ENCODE measurements at regions not wholly inside any gene's neighbourhood (a gene's known extent, or its start where the extent isn't known, plus 50 kb on each side); places are given as distances from the start of the nearest gene placed in this dataset.

GRCh38 chr7:31284106-31284505 lies 56.4 kb downstream of the NEUROD6 start:
- H3K9me3 Mint-ChIP-seq: no peaks in the 10 kb centered on the region
- no peaks in the 10 kb centered on the region for H3K4me1 Mint-ChIP-seq
- no peak for DNase-seq
- H3K4me3 Mint-ChIP-seq: no peak overlapping the region
- H3K27me3 Mint-ChIP-seq: no peaks in the 10 kb centered on the region
- no peak overlapping the region for H3K27ac Mint-ChIP-seq
- CTCF ChIA-PET: no interaction called here
- H3K36me3 Mint-ChIP-seq: no peaks in the 10 kb centered on the region

- H3K4me3 Mint-ChIP-seq: no peak overlapping the region
These were observed 68.7 kb downstream of the NEUROD6 start for GRCh38 chr7:31271641-31272405.

GRCh38 chr7:31267486-31267885 lies 73.0 kb downstream of the NEUROD6 start:
- DNase-seq: no peak
- CTCF ChIA-PET: no interaction called here
- no peaks in the 10 kb centered on the region for H3K36me3 Mint-ChIP-seq
- H3K27me3 Mint-ChIP-seq: no peaks in the 10 kb centered on the region
- no peaks in the 10 kb centered on the region for H3K4me1 Mint-ChIP-seq
- H3K27ac Mint-ChIP-seq: no peak overlapping the region
- no peak overlapping the region for H3K4me3 Mint-ChIP-seq
- no peaks in the 10 kb centered on the region for H3K9me3 Mint-ChIP-seq

More at GRCh38 chr7:31271641-31272405, 68.7 kb downstream of the NEUROD6 start:
- H3K4me1 Mint-ChIP-seq: no peaks in the 10 kb centered on the region
- no peaks in the 10 kb centered on the region for H3K36me3 Mint-ChIP-seq
- H3K27ac Mint-ChIP-seq: no peak overlapping the region
- no peak for DNase-seq
- CTCF ChIA-PET: no interaction called here
- no peaks in the 10 kb centered on the region for H3K9me3 Mint-ChIP-seq
- H3K27me3 Mint-ChIP-seq: no peaks in the 10 kb centered on the region

GRCh38 chr7:31263338-31263737 lies 77.2 kb downstream of the NEUROD6 start:
- no peaks in the 10 kb centered on the region for H3K36me3 Mint-ChIP-seq
- CTCF ChIA-PET: no interaction called here

GRCh38 chr7:31261341-31261740 lies 79.2 kb downstream of the NEUROD6 start:
- no peak for DNase-seq
- Mint-ChIP-seq H3K27me3 (no peaks in the 10 kb centered on the region), H3K4me1 (no peaks in the 10 kb centered on the region), H3K9me3 (no peaks in the 10 kb centered on the region), H3K4me3 (no peak overlapping the region), H3K27ac (no peak overlapping the region), H3K36me3 (no peaks in the 10 kb centered on the region)
- CTCF ChIA-PET: no interaction called here

More at GRCh38 chr7:31263338-31263737, 77.2 kb downstream of the NEUROD6 start:
- Mint-ChIP-seq H3K27ac (no peak overlapping the region), H3K27me3 (no peaks in the 10 kb centered on the region), H3K4me3 (no peak overlapping the region), H3K4me1 (no peaks in the 10 kb centered on the region), H3K9me3 (no peaks in the 10 kb centered on the region)
- no peak for DNase-seq

- H3K36me3 Mint-ChIP-seq: no peaks in the 10 kb centered on the region
- no peak overlapping the region for H3K27ac Mint-ChIP-seq
- no peaks in the 10 kb centered on the region for H3K9me3 Mint-ChIP-seq
- H3K4me1 Mint-ChIP-seq: no peaks in the 10 kb centered on the region
- CTCF ChIA-PET: no interaction called here
- no peak for DNase-seq
- H3K4me3 Mint-ChIP-seq: no peak overlapping the region
- no peaks in the 10 kb centered on the region for H3K27me3 Mint-ChIP-seq
These were observed 79.7 kb downstream of the NEUROD6 start for GRCh38 chr7:31260851-31261250.

GRCh38 chr7:31258391-31258790 lies 82.1 kb downstream of the NEUROD6 start:
- no peak for DNase-seq
- no peak overlapping the region for H3K4me3 Mint-ChIP-seq

GRCh38 chr7:31256506-31256905 lies 84.0 kb downstream of the NEUROD6 start:
- Mint-ChIP-seq H3K9me3 (no peaks in the 10 kb centered on the region), H3K27me3 (no peaks in the 10 kb centered on the region), H3K4me3 (no peak overlapping the region), H3K4me1 (no peaks in the 10 kb centered on the region), H3K27ac (no peak overlapping the region), H3K36me3 (no peaks in the 10 kb centered on the region)
- no peak for DNase-seq
- CTCF ChIA-PET: no interaction called here

More at GRCh38 chr7:31258391-31258790, 82.1 kb downstream of the NEUROD6 start:
- Mint-ChIP-seq H3K27ac (no peak overlapping the region), H3K36me3 (no peaks in the 10 kb centered on the region), H3K27me3 (no peaks in the 10 kb centered on the region), H3K9me3 (no peaks in the 10 kb centered on the region), H3K4me1 (no peaks in the 10 kb centered on the region)
- CTCF ChIA-PET: no interaction called here

- no peak overlapping the region for H3K27ac Mint-ChIP-seq
- H3K27me3 Mint-ChIP-seq: no peaks in the 10 kb centered on the region
- no peaks in the 10 kb centered on the region for H3K36me3 Mint-ChIP-seq
- H3K4me1 Mint-ChIP-seq: no peaks in the 10 kb centered on the region
- no peaks in the 10 kb centered on the region for H3K9me3 Mint-ChIP-seq
- DNase-seq: no peak
- CTCF ChIA-PET: no interaction called here
- H3K4me3 Mint-ChIP-seq: no peak overlapping the region
These were observed 85.6 kb downstream of the NEUROD6 start for GRCh38 chr7:31254926-31255325.

- Mint-ChIP-seq H3K27me3 (no peaks in the 10 kb centered on the region), H3K9me3 (no peaks in the 10 kb centered on the region), H3K4me1 (no peaks in the 10 kb centered on the region), H3K4me3 (no peak overlapping the region), H3K27ac (no peak overlapping the region), H3K36me3 (no peaks in the 10 kb centered on the region)
- DNase-seq: no peak
- CTCF ChIA-PET: no interaction called here
These were observed 87.0 kb downstream of the NEUROD6 start for GRCh38 chr7:31253532-31253931.

- no peaks in the 10 kb centered on the region for H3K36me3 Mint-ChIP-seq
- DNase-seq: no peak
- no peaks in the 10 kb centered on the region for H3K27me3 Mint-ChIP-seq
- H3K4me3 Mint-ChIP-seq: no peak overlapping the region
- no peak overlapping the region for H3K27ac Mint-ChIP-seq
- H3K9me3 Mint-ChIP-seq: no peaks in the 10 kb centered on the region
- CTCF ChIA-PET: no interaction called here
- H3K4me1 Mint-ChIP-seq: no peaks in the 10 kb centered on the region
These were observed 89.1 kb downstream of the NEUROD6 start for GRCh38 chr7:31251441-31251840.

- H3K4me1 Mint-ChIP-seq: no peaks in the 10 kb centered on the region
These were observed 90.9 kb downstream of the NEUROD6 start for GRCh38 chr7:31249671-31250070.

GRCh38 chr7:31236868-31237267 lies 103.7 kb downstream of the NEUROD6 start:
- H3K4me3 Mint-ChIP-seq: no peak overlapping the region
- H3K27ac Mint-ChIP-seq: no peak overlapping the region
- peaks cover 2% of the 10 kb centered on the region for H3K9me3 Mint-ChIP-seq
- DNase-seq: no peak
- no peaks in the 10 kb centered on the region for H3K27me3 Mint-ChIP-seq
- CTCF ChIA-PET: no interaction called here
- H3K36me3 Mint-ChIP-seq: no peaks in the 10 kb centered on the region
- no peaks in the 10 kb centered on the region for H3K4me1 Mint-ChIP-seq

More at GRCh38 chr7:31249671-31250070, 90.9 kb downstream of the NEUROD6 start:
- no peak for DNase-seq
- H3K4me3 Mint-ChIP-seq: no peak overlapping the region
- CTCF ChIA-PET: no interaction called here
- H3K27me3 Mint-ChIP-seq: no peaks in the 10 kb centered on the region
- H3K27ac Mint-ChIP-seq: no peak overlapping the region
- no peaks in the 10 kb centered on the region for H3K36me3 Mint-ChIP-seq
- no peaks in the 10 kb centered on the region for H3K9me3 Mint-ChIP-seq

- H3K27ac Mint-ChIP-seq: no peak overlapping the region
- CTCF ChIA-PET: no interaction called here
- H3K4me1 Mint-ChIP-seq: no peaks in the 10 kb centered on the region
- no peaks in the 10 kb centered on the region for H3K36me3 Mint-ChIP-seq
- no peak for DNase-seq
- no peaks in the 10 kb centered on the region for H3K27me3 Mint-ChIP-seq
- no peak overlapping the region for H3K4me3 Mint-ChIP-seq
- H3K9me3 Mint-ChIP-seq: peaks cover 2% of the 10 kb centered on the region
These were observed 105.5 kb downstream of the NEUROD6 start for GRCh38 chr7:31234836-31235605.

GRCh38 chr7:31228957-31229356 lies 111.6 kb downstream of the NEUROD6 start:
- DNase-seq: no peak
- no peak overlapping the region for H3K27ac Mint-ChIP-seq
- no peaks in the 10 kb centered on the region for H3K27me3 Mint-ChIP-seq
- CTCF ChIA-PET: interaction anchor here (1.3 kb wide), 1 partner anchor 95 kb away, joined by 3 read pairs; no protein-coding TSS in a partner anchor
- H3K4me1 Mint-ChIP-seq: no peaks in the 10 kb centered on the region
- H3K4me3 Mint-ChIP-seq: no peak overlapping the region
- no peaks in the 10 kb centered on the region for H3K36me3 Mint-ChIP-seq
- peaks cover 13% of the 10 kb centered on the region for H3K9me3 Mint-ChIP-seq
